ENCODE measurements at regions not wholly inside any gene's neighbourhood (a gene's known extent, or its start where the extent isn't known, plus 50 kb on each side); places are given as distances from the start of the nearest gene placed in this dataset.

DNA sequence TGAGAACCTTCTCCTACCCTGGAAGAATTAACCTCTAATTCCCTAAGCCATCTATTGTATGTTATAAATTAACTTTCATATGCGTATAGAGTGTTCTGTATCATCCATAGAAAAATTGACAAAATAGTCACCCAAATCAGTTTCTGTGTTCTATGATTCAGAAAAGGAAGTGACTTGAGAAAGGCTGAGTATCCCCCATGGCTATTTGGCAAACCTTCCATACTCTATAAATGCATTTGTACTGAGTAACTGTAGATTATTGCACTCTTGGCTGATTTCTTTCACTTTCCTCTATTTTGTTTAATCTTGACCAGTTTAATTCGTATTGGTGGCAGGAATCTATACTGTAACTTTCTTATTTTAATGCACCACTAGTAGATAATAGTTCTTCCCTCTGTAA is 182.2 kb downstream of the HTR7 start:
- no peak for TF ChIP-seq POLR2AphosphoS5 (IDR thresholded peaks at IDR 0.05; ENCODE audit: insufficient read depth in 1 of 2, low read depth in 1 of 2)
- no peak for TF ChIP-seq CTCF (IDR thresholded peaks at IDR 0.05)

All from vagina (tissue), 2 donors.